ENCODE measurements at regions not wholly inside any gene's neighbourhood (a gene's known extent, or its start where the extent isn't known, plus 50 kb on each side); places are given as distances from the start of the nearest gene placed in this dataset.
"Not testable (repeated sequence)": the region's sequence is repeated elsewhere in the genome, so short reads cannot be mapped to it uniquely, and the experiment has no call there.

DNA sequence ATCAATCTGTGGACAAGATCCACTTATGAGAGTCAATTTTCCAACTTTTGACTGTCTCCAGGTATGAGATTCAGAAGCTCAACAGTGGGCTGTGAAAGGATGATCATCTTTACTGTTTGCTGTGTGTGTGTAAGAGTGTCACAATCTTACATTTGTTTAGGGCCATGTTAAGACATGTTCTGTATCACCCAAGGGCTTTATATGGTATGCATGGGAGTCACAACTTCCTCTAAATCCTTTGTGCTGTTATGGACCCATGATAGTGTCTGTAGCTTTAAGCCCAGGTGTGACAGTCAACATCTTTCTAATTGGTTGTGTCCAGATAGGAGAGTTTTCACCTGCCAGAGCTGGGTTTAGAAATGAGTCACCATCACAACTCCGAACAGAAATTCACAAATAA lies 70.2 kb downstream of the ZNF726 start:
- H3K4me3 ChIP-seq (ENCODE audit: low read length); H3K9ac ChIP-seq (ENCODE audit: low read depth, low read length); H3K4me1 ChIP-seq (ENCODE audit: control insufficient read depth, insufficient read depth, low read length); H3K4me2 ChIP-seq (ENCODE audit: low read length); H3K27me3 ChIP-seq (ENCODE audit: control insufficient read depth, insufficient read depth, low read length); H3K9me3 ChIP-seq (replicated peaks; ENCODE audit: low read length); H3K36me3 ChIP-seq (ENCODE audit: insufficient read depth, low read length): not testable (repeated sequence)

GRCh38 chr19:23986623-23987022 lies 71.9 kb downstream of the ZNF726 start:
- Histone ChIP-seq H3K4me3 (ENCODE audit: low read length) (no peak overlapping the region), H3K9ac (ENCODE audit: low read depth, low read length) (no peak overlapping the region), H3K4me2 (ENCODE audit: low read length) (no peak overlapping the region), H3K4me1 (ENCODE audit: control insufficient read depth, insufficient read depth, low read length) (no peaks in the 10 kb centered on the region), H3K36me3 (ENCODE audit: insufficient read depth, low read length) (no peaks in the 10 kb centered on the region), H3K9me3 (replicated peaks; ENCODE audit: low read length) (peaks cover 5% of the 10 kb centered on the region), H3K27me3 (ENCODE audit: control insufficient read depth, insufficient read depth, low read length) (no peaks in the 10 kb centered on the region)

DNA sequence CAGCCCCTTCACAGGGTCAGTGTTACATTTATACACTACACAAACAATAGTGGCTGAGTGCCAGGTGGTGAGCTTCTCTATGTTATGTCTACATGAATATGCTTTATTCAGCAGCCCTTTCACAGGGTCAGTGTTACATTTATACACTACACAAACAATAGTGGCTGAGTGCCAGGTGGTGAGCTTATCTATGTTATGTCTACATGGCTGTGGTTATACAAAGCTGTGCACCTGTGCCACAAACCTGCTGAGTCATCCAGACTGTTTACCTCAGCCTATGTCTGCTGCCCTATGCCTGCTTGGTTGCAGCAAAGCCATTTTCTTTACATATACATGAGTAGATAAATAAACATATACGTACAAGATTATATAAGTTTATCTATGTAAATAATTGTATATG lies 76.5 kb downstream of the ZNF726 start:
- H3K4me1 ChIP-seq (ENCODE audit: control insufficient read depth, insufficient read depth, low read length), result no peaks in the 10 kb centered on the region
- no peak overlapping the region for H3K4me2 ChIP-seq (ENCODE audit: low read length)
- H3K9ac ChIP-seq (ENCODE audit: low read depth, low read length), result no peak overlapping the region
- peaks cover 5% of the 10 kb centered on the region for H3K9me3 ChIP-seq (replicated peaks; ENCODE audit: low read length)
- H3K36me3 ChIP-seq (ENCODE audit: insufficient read depth, low read length), result no peaks in the 10 kb centered on the region
- no peak overlapping the region for H3K4me3 ChIP-seq (ENCODE audit: low read length)
- H3K27me3 ChIP-seq (ENCODE audit: control insufficient read depth, insufficient read depth, low read length), result no peaks in the 10 kb centered on the region

DNA sequence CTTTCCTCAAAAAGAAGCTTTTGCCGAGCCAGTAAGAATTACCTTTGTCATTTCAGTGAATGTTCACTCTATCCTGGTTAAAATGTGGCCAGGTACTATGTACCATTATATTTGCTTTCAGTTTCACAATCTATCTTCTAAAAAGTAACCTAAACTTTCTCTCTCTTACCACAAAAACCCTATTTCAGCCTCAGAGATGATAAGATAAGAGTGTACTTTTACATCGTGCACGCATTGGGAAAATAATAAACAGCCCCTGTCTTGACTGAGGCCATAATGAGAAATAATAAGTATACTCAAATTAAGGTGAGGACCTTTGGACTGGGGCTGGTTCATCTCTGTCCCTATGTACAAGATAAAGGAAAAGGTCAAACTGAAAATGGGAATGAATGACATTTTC lies 77.7 kb downstream of the ZNF726 start:
- H3K4me3 ChIP-seq (ENCODE audit: low read length), result no peak overlapping the region

GRCh38 chr19:23993440-23993839 lies 78.8 kb downstream of the ZNF726 start:
- H3K4me2 ChIP-seq (ENCODE audit: low read length), result no peak overlapping the region
- no peak overlapping the region for H3K9ac ChIP-seq (ENCODE audit: low read depth, low read length)
- no peak overlapping the region for H3K4me3 ChIP-seq (ENCODE audit: low read length)
- no peaks in the 10 kb centered on the region for H3K36me3 ChIP-seq (ENCODE audit: insufficient read depth, low read length)
- H3K9me3 ChIP-seq (replicated peaks; ENCODE audit: low read length), result peaks cover 12% of the 10 kb centered on the region
- no peaks in the 10 kb centered on the region for H3K27me3 ChIP-seq (ENCODE audit: control insufficient read depth, insufficient read depth, low read length)
- no peaks in the 10 kb centered on the region for H3K4me1 ChIP-seq (ENCODE audit: control insufficient read depth, insufficient read depth, low read length)

More for the DNA sequence above, 77.7 kb downstream of the ZNF726 start:
- no peaks in the 10 kb centered on the region for H3K36me3 ChIP-seq (ENCODE audit: insufficient read depth, low read length)
- H3K9me3 ChIP-seq (replicated peaks; ENCODE audit: low read length), result peaks cover 3% of the 10 kb centered on the region
- no peaks in the 10 kb centered on the region for H3K4me1 ChIP-seq (ENCODE audit: control insufficient read depth, insufficient read depth, low read length)
- no peak overlapping the region for H3K9ac ChIP-seq (ENCODE audit: low read depth, low read length)
- H3K27me3 ChIP-seq (ENCODE audit: control insufficient read depth, insufficient read depth, low read length), result no peaks in the 10 kb centered on the region
- H3K4me2 ChIP-seq (ENCODE audit: low read length), result no peak overlapping the region

- no peak overlapping the region for H3K9ac ChIP-seq (ENCODE audit: low read depth, low read length)
- H3K36me3 ChIP-seq (ENCODE audit: insufficient read depth, low read length), result no peaks in the 10 kb centered on the region
- H3K9me3 ChIP-seq (replicated peaks; ENCODE audit: low read length), result peaks cover 18% of the 10 kb centered on the region
- no peaks in the 10 kb centered on the region for H3K4me1 ChIP-seq (ENCODE audit: control insufficient read depth, insufficient read depth, low read length)
- no peak overlapping the region for H3K4me3 ChIP-seq (ENCODE audit: low read length)
- H3K27me3 ChIP-seq (ENCODE audit: control insufficient read depth, insufficient read depth, low read length), result no peaks in the 10 kb centered on the region
- no peak overlapping the region for H3K4me2 ChIP-seq (ENCODE audit: low read length)
These were observed 81.9 kb downstream of the ZNF726 start for GRCh38 chr19:23996549-23996948.

- Histone ChIP-seq H3K9ac (ENCODE audit: low read depth, low read length) (no peak overlapping the region), H3K4me3 (ENCODE audit: low read length) (no peak overlapping the region), H3K4me2 (ENCODE audit: low read length) (no peak overlapping the region), H3K4me1 (ENCODE audit: control insufficient read depth, insufficient read depth, low read length) (no peaks in the 10 kb centered on the region), H3K36me3 (ENCODE audit: insufficient read depth, low read length) (no peaks in the 10 kb centered on the region), H3K27me3 (ENCODE audit: control insufficient read depth, insufficient read depth, low read length) (no peaks in the 10 kb centered on the region), H3K9me3 (replicated peaks; ENCODE audit: low read length) (peaks cover 18% of the 10 kb centered on the region)
These were observed 83.9 kb downstream of the ZNF726 start for GRCh38 chr19:23998568-23998967.

GRCh38 chr19:23999821-24000610 lies 85.3 kb downstream of the ZNF726 start:
- no peaks in the 10 kb centered on the region for H3K27me3 ChIP-seq (ENCODE audit: control insufficient read depth, insufficient read depth, low read length)
- no peaks in the 10 kb centered on the region for H3K4me1 ChIP-seq (ENCODE audit: control insufficient read depth, insufficient read depth, low read length)
- no peak overlapping the region for H3K9ac ChIP-seq (ENCODE audit: low read depth, low read length)
- H3K4me3 ChIP-seq (ENCODE audit: low read length), result no peak overlapping the region
- no peaks in the 10 kb centered on the region for H3K36me3 ChIP-seq (ENCODE audit: insufficient read depth, low read length)
- no peak overlapping the region for H3K4me2 ChIP-seq (ENCODE audit: low read length)
- H3K9me3 ChIP-seq (replicated peaks; ENCODE audit: low read length), result peaks cover 18% of the 10 kb centered on the region

GRCh38 chr19:24000656-24001055 lies 86.0 kb downstream of the ZNF726 start:
- no peaks in the 10 kb centered on the region for H3K4me1 ChIP-seq (ENCODE audit: control insufficient read depth, insufficient read depth, low read length)
- no peak overlapping the region for H3K4me3 ChIP-seq (ENCODE audit: low read length)
- no peak overlapping the region for H3K9ac ChIP-seq (ENCODE audit: low read depth, low read length)
- no peaks in the 10 kb centered on the region for H3K27me3 ChIP-seq (ENCODE audit: control insufficient read depth, insufficient read depth, low read length)
- no peaks in the 10 kb centered on the region for H3K36me3 ChIP-seq (ENCODE audit: insufficient read depth, low read length)
- no peak overlapping the region for H3K4me2 ChIP-seq (ENCODE audit: low read length)
- H3K9me3 ChIP-seq (replicated peaks; ENCODE audit: low read length), result peaks cover 18% of the 10 kb centered on the region

DNA sequence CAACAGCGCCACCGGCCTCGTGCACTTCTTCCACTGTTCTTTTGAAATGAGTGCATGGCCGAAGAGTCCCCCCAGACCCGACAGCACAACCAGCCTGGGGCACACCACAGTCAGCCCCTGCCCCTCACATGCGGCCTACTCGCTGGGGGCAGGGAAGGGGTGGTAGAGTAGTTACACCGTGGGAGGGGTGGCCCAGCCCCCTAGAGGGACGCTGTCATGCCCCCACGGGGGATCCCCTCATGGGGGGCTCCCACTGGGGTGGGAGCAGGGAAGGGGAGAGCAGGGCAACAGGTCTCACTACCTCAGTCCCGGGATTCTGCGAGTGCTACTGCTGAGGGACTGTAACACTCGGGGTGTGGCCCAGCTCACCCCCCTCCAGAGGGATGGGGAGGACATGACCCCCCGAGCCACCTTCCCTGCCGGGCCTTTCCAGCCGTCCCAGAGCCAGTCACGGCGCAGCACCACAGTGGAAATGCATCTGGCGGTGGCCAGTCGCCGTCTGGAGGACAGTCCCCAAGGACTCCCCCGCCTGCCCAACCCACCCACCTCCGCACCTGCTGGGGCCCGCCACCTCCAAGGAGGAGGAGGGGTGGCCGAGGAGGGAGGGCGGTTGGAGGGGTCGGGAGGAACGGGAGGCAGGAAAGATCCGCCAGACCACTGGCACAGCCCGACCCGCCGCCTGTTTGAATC lies 84.6 kb upstream of the ZNF254 start:
- no peak overlapping the region for H3K9ac ChIP-seq (ENCODE audit: low read depth, low read length)
- H3K4me3 ChIP-seq (ENCODE audit: low read length), result no peak overlapping the region
- H3K4me1 ChIP-seq (ENCODE audit: control insufficient read depth, insufficient read depth, low read length), result no peaks in the 10 kb centered on the region
- H3K4me2 ChIP-seq (ENCODE audit: low read length), result no peak overlapping the region
- no peaks in the 10 kb centered on the region for H3K36me3 ChIP-seq (ENCODE audit: insufficient read depth, low read length)
- H3K27me3 ChIP-seq (ENCODE audit: control insufficient read depth, insufficient read depth, low read length), result no peaks in the 10 kb centered on the region
- peaks cover 14% of the 10 kb centered on the region for H3K9me3 ChIP-seq (replicated peaks; ENCODE audit: low read length)

DNA sequence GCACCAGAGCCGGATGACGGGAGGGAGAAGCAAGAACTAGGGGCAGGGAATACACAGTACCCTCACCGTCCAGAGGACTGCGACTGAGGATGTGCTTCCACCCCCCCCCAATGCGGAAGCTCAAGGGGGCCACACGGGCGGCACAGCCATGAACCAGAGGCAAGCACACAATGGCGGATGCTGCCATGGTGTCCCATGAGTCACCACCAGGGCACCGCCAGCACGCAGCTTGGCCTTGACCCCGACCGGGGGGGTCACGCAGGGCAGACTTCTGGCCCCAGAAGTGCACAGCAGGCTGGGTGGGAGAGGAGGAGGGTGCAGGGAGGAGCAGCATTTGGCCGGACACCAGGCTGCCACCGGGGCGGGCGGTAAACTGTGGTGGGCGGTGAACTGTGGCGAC lies 83.5 kb upstream of the ZNF254 start:
- Histone ChIP-seq H3K4me1 (ENCODE audit: control insufficient read depth, insufficient read depth, low read length) (no peaks in the 10 kb centered on the region), H3K9ac (ENCODE audit: low read depth, low read length) (no peak overlapping the region)

GRCh38 chr19:24004166-24004565 lies 82.8 kb upstream of the ZNF254 start:
- no peaks in the 10 kb centered on the region for H3K4me1 ChIP-seq (ENCODE audit: control insufficient read depth, insufficient read depth, low read length)
- no peaks in the 10 kb centered on the region for H3K36me3 ChIP-seq (ENCODE audit: insufficient read depth, low read length)
- H3K4me2 ChIP-seq (ENCODE audit: low read length), result no peak overlapping the region
- H3K9ac ChIP-seq (ENCODE audit: low read depth, low read length), result no peak overlapping the region
- H3K9me3 ChIP-seq (replicated peaks; ENCODE audit: low read length), result peaks cover 4% of the 10 kb centered on the region
- H3K4me3 ChIP-seq (ENCODE audit: low read length), result no peak overlapping the region
- no peaks in the 10 kb centered on the region for H3K27me3 ChIP-seq (ENCODE audit: control insufficient read depth, insufficient read depth, low read length)

More for the DNA sequence above, 83.5 kb upstream of the ZNF254 start:
- peaks cover 5% of the 10 kb centered on the region for H3K9me3 ChIP-seq (replicated peaks; ENCODE audit: low read length)
- no peaks in the 10 kb centered on the region for H3K27me3 ChIP-seq (ENCODE audit: control insufficient read depth, insufficient read depth, low read length)
- no peaks in the 10 kb centered on the region for H3K36me3 ChIP-seq (ENCODE audit: insufficient read depth, low read length)
- H3K4me2 ChIP-seq (ENCODE audit: low read length), result no peak overlapping the region
- H3K4me3 ChIP-seq (ENCODE audit: low read length), result no peak overlapping the region
